ENCODE measurements at regions not wholly inside any gene's neighbourhood (a gene's known extent, or its start where the extent isn't known, plus 50 kb on each side); places are given as distances from the start of the nearest gene placed in this dataset.

DNA sequence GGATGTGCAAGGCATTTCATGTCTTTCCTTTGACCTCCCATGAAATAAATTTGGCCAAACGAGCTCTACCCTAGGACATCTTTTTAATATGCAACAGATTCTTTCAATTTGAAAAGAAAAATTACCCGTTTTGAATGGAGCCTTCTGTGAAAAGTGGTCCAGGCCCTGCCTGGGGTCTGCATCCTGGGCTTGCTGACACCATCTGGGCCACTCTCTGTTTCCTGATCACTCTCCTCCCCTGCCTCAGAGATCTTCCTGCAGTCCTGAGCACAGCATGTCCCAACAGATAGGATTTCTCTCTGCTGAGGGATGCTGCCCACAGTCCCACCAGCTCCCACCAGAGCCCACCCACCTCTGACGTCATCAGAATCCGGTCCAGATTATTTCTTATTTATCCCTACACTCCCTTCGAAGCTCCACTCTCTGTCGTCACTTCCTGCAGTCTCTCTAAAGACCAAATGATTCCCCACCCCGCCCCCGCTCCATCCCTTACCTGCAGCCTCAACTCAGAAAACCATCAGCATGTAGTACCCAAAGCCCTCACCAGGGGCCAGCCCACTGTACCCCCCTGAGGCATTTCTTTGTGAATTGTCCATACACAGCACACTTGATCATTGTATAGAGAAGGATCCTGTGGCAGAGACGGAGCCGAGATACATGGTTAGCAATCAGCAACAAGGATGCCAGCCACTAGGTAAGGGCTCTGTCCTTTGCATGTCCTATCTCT is 192.1 kb upstream of the MGMT start:
- no peak for DNase-seq

DNA sequence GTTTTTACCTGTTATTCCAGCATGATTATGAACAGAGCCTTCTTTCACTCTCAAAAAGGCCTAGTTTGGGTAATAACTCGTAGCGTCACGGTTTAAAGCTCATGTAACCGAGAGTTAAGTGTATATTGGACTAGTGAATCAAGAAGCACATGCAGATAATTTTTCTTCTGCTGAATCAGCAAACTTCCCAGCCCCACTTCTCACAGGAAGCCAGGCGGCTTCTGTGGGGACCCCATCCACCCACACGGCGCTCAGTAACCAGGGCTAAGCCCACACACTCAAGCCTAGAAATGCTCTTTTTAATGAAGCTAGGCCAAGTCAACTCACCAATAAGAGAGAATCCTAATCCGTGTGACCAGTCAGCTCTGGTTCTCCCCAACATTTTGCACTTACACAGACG is 191.2 kb upstream of the MGMT start:
- no peak for DNase-seq

DNA sequence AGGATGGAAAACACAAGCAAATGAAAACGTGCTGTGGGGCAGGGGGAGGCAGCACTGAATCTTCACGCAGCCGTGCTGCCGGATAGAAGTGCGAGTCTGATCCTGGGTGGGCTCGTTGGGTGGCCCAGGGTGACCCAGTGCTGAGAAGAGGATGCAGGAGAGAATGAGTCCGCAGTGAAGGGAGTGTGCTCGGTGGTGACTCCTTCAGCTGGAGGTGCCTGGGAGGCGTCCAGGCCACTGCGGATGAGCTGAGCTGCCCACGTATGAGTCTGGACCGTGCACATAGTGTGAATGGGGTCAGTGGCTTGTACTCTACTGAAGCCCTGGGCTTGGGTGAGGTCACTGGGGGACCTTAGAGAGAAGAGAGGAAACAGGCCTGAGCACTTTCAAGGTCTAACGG is 190.0 kb upstream of the MGMT start:
- no peak for DNase-seq

DNA sequence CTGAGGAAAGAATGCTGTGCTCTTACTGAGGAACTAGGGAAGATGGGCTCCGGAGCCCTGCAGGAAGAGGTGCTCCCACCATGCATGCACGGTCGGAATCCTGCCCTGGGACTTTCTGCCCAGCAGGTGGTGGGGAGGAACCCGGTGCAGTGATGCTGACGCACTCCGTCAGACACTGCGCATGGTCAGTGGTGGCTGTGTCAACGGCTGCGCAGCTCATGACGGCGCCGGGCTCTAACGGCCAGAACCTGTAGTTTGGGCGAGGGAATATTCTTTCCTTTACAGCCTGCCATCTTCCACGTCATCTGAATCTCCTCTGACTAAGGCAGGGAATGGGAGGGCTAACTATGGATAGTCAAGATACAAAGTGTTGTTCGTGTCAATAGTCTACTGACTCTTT is 189.2 kb upstream of the MGMT start:
- no peak for DNase-seq

DNA sequence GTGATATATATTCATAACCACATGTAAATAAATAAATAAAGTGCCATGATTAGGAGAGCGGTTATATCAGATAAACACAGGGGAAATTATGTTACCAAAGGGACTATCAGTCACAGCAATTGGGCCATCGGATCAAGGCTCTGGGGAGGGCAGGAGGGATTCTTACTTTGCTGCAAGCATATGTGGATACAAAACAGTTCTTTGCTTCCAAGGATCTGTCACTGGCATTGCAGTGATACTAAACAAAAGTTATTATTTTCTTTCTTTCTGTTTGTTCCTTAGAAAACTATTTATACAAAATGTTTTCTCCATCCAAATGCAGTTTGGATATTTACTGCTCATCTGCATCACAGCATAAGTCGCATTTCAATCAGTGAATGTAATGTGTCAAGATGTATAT is 188.4 kb upstream of the MGMT start:
- DNase-seq, result no peak

DNA sequence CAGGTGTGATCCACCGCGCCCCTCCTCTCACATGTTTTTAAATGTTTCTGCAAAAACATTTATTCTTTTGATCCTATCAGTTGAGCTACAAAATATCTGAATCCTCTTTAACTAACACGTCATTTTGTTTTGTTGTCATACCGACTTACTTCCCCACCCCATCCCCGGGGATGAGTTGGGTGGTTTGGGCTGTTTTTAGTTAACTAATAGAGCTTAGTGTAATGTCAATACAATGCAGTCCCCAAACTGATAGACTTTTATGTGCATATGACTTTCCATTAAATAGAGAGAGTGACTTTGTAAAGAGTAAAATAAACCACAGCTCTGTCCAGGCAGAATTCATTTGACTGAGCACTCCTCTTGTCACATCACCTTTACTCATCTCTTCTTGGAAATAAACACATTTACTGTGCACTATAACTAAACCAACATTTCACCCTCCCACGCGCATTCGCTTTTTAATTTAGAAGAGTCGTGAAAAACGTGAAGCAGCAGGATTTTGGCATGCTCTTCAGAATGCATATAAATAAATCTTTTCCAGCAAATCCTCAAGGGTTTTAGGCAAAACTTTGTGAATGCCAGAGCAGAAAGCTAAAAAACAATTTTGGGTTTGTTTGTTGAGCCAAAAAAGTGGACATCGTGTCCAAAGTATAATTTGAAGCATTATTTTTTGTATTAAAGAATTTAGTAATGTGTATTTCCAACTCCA is 187.4 kb upstream of the MGMT start:
- no peak for DNase-seq

DNA sequence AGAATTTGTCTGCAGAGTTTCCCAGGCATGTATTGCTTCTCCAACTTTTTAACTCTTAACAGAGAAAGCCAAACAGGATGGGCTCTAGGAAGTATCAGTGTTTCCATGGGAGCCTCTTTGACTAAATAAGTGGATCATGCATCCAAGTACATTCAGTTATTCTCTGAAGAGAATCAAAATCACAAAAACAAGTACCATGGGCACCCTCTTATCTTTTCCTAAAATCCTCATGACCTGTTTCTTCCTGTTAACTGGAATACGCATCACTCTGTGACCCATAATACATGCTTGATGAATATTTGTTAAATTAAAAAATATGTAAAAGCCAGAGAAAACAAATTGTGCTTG is 186.9 kb upstream of the MGMT start:
- no peak for DNase-seq

DNA sequence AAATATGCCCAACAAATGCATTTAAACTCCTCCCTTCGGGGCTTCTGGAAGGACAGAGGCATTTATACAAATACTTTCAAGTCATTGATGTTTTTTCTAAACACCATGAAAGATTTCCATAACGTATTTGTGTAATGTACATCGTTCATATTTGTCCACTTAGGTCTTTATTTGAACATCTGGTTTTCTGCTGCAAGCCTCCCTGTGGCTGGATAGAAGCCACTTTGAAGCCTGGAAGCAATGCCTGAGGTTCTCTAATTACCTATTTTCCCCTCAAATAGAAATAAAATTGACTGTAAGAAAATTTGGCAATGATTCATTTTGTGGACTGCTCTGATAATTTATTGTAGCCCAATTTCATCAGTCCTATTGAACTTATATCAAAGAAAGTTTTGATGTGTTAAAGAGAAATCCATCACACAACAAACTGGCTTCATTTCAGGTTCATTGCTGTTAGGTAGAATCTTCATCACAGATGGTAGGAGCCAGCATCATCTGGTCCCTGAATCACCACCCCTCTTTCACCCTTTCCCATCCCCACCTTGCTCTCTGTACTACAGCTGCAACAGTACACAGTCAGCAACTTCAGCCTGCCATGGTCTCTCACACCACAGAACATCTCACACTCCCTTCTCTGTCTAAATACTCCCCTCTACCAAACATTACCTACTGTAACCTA is 186.0 kb upstream of the MGMT start:
- DNase-seq, result no peak

DNA sequence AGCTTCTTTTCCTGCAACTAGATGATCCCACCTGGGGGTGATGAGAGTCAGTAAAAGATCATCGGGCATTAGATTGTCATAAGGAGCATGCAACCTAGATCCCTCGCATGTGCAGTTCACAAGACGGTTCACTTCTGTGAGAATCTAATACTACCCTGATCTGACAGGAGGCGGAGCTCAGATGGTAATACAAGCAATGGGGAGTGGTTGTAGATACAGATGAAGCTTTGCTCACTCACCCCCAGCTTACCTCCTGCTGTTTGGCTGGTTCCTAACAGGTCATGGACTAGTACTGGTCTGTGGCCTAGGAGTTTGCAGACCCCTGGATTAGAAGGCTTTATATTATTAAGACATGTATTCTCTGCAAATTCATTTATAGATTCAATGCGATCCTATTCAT is 181.6 kb upstream of the MGMT start:
- DNase-seq, result no peak

DNA sequence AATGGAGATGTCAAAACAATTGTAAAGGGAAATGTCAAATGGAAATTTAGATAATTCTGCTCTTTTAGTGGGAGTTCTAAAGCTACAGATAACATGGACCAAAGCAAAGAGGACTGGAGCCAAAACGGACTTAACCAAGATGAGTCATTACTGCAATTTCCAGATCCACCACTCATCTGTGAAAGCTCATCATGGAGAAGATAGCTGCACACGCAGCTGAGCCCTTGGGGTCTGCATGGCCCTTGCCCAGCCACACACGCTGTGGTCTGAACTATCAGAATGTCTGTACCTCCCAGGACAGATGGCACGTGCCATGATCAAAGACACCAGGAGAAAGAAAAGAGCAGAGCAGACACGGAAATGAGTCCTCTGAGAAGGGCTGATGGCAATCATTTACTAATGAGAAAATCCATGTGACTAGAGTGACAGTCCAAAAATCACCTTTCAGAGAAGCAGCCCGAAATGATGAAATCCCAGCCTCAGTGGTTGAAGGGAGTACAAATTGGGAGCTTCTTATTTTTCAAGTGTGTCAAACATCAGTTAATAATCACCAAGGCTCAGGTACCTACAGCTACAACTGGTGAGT is 177.9 kb upstream of the MGMT start:
- no peak for DNase-seq

DNA sequence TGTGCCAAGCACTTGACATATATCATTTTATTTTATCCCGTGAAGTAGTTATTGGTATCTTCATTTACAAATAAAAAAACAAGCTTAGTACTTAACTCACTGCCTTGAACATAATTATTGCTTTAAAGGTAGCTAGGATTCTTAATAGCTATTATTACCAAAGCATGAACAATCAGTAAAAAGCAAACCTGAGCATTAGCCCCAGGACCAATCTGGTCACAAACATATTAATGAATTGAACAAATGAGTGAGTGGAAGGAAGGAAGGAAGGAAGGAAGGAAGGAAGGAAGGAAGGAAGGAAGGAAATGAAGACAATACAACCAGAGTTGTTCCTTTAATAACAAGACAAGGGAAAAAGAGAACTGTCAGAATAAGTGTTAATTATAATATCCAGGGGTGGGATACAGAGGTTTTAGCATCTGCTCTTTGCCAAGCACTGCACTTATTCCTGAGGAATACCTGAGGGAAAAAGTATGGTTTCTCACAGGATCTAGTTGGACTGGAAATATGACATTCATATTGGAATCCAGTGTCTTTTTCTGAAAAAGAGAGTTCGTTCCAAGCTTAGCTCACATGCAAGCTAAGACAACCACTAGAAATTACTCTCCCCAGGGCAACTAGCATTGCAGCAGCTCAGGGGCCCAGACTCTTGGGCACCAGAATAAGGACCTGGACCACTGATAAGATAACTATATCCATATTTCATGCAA is 172.9 kb upstream of the MGMT start:
- no peak for DNase-seq

DNA sequence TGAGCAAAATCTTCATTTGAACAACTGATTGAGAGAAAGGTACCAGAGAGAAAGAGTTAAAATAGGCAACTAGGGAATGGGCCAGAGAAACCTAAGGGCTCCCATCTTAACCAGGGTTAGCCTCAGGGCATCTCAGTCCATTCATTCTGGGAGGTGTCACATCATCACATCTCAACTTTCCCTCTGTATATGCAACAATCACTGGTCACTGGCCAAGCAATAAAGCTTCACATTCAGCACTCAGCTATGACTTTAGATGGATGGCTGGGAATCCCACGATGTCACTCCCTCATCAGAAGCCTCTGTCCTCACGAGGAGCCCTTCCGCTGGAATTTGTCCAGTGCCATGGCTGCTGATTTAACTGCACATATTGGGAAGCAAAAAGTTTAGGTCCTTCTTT is 172.1 kb upstream of the MGMT start:
- DNase-seq, result no peak

DNA sequence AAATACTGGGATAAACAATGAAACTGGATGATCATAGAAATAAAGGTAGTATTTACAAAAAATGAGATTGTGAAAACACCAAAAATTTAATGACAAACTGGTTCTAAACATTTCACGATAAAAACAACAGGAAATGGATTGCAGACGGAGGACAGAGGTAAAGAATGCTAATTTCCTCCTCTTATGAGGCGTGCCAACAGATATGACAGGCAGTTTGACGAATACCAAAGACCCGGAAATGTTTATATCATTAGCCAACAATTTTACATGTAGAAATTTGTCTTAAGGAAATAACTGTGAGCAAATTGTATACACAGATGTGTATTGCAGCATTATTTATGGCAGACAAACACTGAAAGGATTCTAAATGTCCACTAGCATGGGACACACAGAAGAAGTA is 162.0 kb upstream of the MGMT start:
- DNase-seq, result no peak

DNA sequence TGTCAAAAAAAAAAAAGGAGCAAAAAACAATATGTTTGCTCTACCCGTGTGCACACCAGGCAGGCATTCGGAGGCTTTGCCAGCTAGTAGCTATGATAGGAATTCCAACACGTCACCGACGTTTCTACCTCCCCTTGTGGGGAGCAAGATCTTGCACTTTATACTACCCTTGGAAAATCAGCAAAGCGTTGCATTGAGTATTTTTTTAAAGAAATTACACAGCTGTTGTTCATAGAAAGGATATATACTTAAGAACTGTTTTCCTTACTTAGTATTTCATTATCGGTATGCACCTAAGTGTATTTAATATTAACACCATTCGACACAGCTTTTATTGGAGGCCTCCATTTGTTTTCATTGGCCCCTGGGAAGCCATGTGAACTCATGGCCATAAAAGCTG is 159.9 kb upstream of the MGMT start:
- no peak for DNase-seq

DNA sequence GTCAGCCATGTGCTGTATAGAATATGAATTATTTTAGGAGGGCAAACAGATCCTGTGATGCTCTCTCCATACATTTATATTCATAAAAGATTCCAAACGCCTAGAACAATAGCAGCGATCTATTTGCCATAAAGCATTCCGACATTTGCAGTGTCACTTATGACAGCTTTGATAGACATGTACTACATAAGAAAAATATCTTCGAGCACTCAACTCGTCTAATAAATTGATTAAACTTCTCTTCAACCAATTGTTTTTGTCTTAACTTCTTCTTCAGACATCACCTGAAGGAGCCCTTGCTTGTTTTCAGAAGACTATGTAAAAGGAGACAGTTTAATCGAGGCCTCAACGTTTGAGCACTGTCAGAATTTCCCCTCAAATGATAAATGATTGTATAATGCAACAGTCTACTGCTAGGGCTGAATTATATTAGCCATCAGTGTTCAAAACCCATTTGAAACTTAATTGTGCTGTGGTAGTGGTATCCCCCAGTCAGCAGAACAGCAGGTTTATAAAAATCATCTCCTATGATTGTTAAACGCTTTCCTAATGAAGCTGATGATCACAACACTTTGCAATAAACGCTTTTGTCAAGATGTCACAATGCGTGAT is 158.0 kb upstream of the MGMT start:
- no peak for DNase-seq

DNA sequence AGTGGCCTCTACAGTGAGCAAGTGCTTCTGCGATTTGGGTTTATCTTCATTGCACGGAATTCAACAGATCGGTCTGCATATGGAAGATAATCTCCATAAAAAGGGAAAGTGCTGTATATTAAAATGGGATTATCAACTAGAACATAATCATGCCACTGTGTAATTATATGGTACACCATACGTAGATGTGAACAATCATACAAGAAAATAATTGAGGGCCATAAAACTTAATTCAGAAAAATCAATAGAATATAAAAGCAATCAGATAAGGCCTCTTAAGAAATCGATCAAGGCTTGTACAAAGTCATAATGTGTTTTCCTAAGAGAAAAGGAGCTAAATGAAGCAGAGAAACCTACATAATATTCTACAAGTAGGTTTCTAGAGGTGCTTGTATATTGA is 157.5 kb upstream of the MGMT start:
- DNase-seq, result no peak

DNA sequence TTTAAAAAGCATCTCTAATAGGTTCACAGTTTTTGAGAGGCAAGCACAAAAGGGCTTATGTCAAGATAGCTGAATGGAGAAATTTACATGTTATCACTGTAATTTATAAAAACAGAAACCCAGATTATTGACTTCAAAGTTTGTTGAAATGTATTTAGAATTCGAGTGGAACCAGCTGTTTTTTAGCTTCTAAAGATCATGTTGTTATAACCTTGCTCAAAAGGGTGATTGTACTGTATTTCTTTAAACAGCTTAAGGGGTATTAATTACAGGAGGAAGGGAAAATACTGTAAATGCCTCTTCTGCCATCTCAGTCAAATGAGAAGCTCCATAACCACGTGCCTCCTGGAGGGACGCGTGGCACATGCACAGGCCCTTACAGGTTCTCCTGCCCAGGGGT is 156.2 kb upstream of the MGMT start:
- no peak for DNase-seq

DNA sequence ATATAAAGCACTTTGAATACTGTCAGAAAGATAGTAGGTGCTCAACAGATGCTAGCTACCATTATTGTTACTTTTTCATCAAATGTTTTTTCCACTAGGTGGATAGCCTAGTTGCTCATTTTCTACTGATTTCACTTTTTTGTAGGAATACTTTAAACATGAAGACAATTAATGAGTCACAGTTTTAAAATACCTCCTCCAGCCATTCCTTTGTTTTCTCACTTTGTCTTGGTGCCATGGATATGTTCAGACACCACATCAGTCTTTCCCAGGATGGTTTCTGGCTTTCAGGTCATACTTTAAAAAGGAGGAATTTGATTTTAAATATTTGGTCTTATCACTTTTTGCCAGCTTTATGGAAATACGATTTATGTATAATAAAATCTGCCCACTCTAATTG is 147.1 kb upstream of the MGMT start:
- DNase-seq, result no peak

DNA sequence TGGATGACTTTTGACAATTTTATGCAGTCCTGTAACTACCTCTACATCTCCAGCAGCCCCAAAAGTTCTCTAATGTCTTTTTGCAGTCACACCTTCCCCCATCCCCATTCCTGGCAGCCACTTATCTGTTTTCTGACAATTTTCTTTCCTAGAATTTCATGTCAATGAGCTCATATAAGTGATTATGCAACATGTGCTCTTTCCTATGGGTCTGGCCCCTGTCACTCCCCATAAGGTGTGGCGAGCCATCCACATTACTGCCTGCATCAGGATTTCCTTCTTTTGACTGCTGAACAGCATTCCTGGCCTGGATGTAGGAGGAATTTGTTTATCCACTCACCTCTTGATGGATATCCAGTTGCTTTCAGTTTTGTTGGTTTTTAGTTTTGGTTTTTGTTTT is 146.7 kb upstream of the MGMT start:
- no peak for DNase-seq

DNA sequence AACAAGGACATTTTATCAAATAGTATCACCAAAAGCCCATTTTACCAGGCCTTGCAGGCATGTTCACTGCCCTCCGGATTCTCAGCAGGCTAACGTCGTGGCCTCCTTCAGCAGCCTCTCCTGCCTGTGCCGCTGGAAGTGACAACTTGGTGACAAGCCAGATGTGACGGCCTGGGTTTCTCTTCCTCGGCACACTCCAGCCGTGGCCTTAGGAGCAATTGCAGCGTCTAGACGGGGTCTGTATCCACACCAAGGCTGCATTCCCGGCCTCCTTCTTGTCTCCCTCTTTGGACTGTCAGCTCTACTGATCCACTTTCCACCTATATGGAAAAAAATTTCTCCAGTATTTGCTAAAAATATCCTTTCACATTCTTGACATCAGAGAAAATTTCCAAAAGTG is 145.3 kb upstream of the MGMT start:
- no peak for DNase-seq

DNA sequence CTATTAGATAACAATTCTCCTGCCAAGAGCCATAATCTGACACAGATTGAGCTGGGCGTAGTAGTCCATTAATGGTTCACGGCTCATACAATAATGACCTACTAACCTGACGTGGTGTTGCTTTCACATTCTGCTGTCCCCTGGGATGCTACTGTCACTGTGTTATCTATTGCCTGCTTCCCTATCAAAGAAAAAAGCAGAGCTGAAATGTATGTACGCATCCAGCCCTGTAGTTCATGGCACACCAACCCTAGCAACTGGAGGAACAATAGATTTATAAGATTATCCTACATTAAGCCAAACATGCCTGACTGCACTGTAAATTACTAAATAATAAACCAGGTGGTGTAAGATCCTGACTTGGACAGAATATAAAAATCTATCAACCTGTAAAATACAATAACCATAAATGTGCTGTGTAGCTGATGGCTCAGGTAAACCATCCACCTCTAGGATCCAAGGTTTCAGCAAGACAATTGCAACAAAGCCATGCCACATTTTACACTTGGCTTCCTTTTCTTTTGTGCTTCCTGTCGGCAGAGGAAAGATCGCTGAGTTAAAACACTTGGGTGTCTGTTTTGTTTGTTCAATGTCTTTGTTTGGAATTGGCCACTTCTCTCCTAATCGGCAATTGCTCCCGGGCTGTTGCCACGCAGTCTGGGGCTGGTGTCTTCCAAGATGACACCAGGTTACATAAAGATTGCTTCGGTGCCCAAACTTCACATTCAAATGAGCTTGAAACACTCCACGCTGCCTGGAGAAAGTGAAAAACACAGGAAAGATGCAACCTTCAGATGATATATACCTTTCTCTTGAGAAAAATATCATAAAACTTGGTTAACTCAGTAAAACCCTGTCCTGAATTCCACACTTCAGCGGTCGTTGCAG is 143.9 kb upstream of the MGMT start:
- no peak for DNase-seq

DNA sequence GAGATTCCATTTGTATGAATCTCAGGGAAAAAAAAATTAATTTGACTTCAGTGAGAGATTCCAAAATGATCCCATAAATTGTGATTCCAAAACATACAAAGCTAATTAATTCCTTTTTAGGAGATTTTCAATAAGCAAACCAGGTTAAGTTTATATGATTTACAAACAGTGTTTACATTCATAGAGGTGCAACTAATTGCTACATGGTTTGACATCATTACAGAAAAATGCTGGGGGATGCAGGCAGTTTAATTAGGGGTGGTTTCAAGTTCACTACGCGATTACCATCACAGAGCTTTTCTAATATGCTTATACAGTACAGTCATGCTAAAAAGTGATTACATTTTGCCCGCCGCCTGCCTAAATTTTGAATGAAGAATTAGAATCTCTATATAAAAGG is 143.2 kb upstream of the MGMT start:
- DNase-seq, result no peak
